Suprapubic skin (tissue), 4 donors: ENCODE measurements at regions not wholly inside any gene's neighbourhood (a gene's known extent, or its start where the extent isn't known, plus 50 kb on each side); places are given as distances from the start of the nearest gene placed in this dataset.
"Not testable (repeated sequence)": the region's sequence is repeated elsewhere in the genome, so short reads cannot be mapped to it uniquely, and the experiment has no call there.

Experiments
- DNase-seq, 2 donors: peaks; one replicate each; pipeline ENCODE4 v3.0.0-alpha.2; 2019; ENCODE audit warnings: low spot score in 2 of 2
- H3K27ac ChIP-seq: fragments of 200-600 bp; sonication (generic); one replicate; pipeline ENCODE4 v1.5.1; 2019
- H3K27me3 ChIP-seq: fragments of 200-600 bp; sonication (generic); one replicate; pipeline ENCODE4 v1.5.1; 2019
- H3K36me3 ChIP-seq: fragments of 200-600 bp; sonication (generic); one replicate; pipeline ENCODE4 v1.5.1; 2019
- H3K4me1 ChIP-seq: fragments of 200-600 bp; sonication (generic); one replicate; pipeline ENCODE4 v1.5.1; 2019
- H3K4me3 ChIP-seq: fragments of 200-600 bp; sonication (generic); one replicate; pipeline ENCODE4 v1.5.1; 2019; ENCODE audit warnings: mild to moderate bottlenecking
- H3K9me3 ChIP-seq: fragments of 200-600 bp; sonication (generic); one replicate; pipeline ENCODE4 v1.5.1; 2019
- EP300 ChIP-seq: sonication (generic); formaldehyde crosslinking; IDR thresholded peaks from one replicate; pipeline ENCODE4 v1.6.1; 2017; ENCODE audit warnings: antibody characterized with exemption
- POLR2A ChIP-seq, 2 donors: fragments of 450-650 bp; IDR thresholded peaks; one replicate each; pipeline ENCODE4 v1.6.1; 2017; ENCODE audit warnings: antibody characterized with exemption in 2 of 2, mild to moderate bottlenecking in 2 of 2, moderate library complexity in 2 of 2
- POLR2AphosphoS5 ChIP-seq, 3 donors: sonication (generic); formaldehyde crosslinking; IDR thresholded peaks; one replicate each; pipeline ENCODE4 v1.6.1; 2017; ENCODE audit warnings: antibody characterized with exemption in 3 of 3
- WGBS: methylation state at CpG from one replicate; pipeline ENCODE4 v1.1.5; 2018; 5-methylcytosine and 5-hydroxymethylcytosine counted together
- TF ChIP-seq, protein P1 (sequence below), 2 donors: fragments of 200-600 bp in 1 of 2; fragments of 450-650 bp in 1 of 2; sonication (generic) in 1 of 2; IDR thresholded peaks; one replicate each; pipeline ENCODE4 v1.5.1; 2016 to 2019; ENCODE audit warnings: antibody characterized with exemption in 2 of 2, mild to moderate bottlenecking in 1 of 2, moderate library complexity in 1 of 2

DNA sequence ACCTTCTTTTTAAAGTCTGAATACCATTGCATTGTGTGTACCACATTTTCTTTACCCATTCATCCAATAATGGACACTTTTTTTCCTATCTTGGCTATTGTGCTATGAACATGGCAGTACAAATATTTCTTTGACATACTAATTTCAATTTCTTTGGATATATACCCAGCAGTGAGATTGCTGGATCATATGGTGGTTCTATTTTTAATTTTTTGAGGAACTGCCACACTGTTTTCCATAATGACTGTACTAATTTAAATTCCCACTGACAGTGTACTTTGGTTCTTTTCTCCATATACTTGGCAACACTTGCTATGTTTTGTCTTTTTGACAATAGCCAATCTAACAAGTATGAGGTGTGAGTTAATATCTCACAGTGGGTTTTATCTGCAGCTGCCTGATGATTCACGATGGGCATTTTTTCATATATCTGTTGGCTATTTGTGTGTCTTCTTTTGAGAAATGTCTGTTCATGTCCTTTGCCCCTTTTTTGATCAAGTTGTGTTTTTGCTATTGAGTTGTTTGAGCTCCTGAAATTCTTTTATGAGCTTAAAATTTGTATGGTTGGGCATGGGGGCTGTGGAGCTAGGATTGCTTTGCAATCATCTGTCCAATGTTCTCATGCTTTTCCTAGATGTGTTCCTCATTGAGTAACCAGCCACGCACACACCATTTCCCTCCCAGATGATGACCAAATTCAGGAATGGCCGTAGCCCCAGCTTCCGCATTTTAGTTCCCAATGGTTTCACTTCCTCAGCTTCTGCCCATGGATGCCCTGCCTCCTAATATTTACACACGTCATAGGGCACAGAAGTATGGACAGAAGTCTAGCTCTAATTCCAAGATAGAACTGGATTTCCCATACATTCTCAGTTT is 380.0 kb upstream of the SGCG start:
- H3K4me3 ChIP-seq = no peak overlapping the region
- no peaks in the 10 kb centered on the region for H3K9me3 ChIP-seq
- 47% methylated on average over 5 of the region's 5 CpGs for WGBS
- H3K36me3 ChIP-seq = no peaks in the 10 kb centered on the region
- no peaks in the 10 kb centered on the region for H3K4me1 ChIP-seq
- TF ChIP-seq POLR2AphosphoS5 (IDR thresholded peaks at IDR 0.05) (no peak), EP300 (no peak), POLR2A (IDR thresholded peaks at IDR 0.05) (no peak)
- TF ChIP-seq, protein P1, sequence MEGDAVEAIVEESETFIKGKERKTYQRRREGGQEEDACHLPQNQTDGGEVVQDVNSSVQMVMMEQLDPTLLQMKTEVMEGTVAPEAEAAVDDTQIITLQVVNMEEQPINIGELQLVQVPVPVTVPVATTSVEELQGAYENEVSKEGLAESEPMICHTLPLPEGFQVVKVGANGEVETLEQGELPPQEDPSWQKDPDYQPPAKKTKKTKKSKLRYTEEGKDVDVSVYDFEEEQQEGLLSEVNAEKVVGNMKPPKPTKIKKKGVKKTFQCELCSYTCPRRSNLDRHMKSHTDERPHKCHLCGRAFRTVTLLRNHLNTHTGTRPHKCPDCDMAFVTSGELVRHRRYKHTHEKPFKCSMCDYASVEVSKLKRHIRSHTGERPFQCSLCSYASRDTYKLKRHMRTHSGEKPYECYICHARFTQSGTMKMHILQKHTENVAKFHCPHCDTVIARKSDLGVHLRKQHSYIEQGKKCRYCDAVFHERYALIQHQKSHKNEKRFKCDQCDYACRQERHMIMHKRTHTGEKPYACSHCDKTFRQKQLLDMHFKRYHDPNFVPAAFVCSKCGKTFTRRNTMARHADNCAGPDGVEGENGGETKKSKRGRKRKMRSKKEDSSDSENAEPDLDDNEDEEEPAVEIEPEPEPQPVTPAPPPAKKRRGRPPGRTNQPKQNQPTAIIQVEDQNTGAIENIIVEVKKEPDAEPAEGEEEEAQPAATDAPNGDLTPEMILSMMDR (IDR thresholded peaks at IDR 0.05) = no peak
- H3K27me3 ChIP-seq = peaks cover 6% of the 10 kb centered on the region
- no peak for DNase-seq
- no peak overlapping the region for H3K27ac ChIP-seq

DNA sequence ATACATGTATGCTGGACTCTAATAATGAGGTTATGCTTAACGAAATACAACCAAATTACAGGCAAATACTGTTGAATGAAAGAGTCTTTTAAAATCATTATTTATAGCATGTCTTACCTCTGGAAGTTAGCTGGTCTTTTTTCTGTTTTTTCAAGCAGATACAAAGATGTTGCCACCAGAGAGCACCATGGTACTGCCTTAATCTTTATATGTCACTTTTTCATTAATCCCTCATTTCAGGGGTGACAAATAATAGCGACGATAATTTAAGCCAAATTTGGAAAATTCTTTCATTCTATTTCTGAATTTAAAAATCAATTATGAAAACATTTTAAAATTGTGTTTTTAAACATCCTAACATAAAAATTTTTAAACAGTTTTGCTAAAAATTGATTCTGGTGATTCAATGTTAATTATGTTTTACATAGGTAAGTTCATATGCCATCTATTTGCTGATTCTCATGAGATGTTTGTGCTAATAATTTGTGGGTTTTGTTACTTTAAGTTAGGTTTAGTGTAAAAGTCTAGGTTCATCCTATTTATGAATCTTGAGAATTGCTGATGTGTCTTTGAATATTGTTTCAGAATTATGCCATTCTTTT is 379.3 kb upstream of the SGCG start:
- H3K27me3 ChIP-seq = peaks cover 6% of the 10 kb centered on the region
- WGBS = 35% methylated on average over 3 of the region's 3 CpGs
- H3K4me3 ChIP-seq = no peak overlapping the region
- DNase-seq = no peak
- no peak for TF ChIP-seq EP300
- TF ChIP-seq, protein P1 (IDR thresholded peaks at IDR 0.05) = peak in 1 of 2 donors; percentile 10
- no peak for TF ChIP-seq POLR2A (IDR thresholded peaks at IDR 0.05)
- H3K27ac ChIP-seq = no peak overlapping the region
- no peaks in the 10 kb centered on the region for H3K36me3 ChIP-seq
- no peaks in the 10 kb centered on the region for H3K4me1 ChIP-seq
- no peaks in the 10 kb centered on the region for H3K9me3 ChIP-seq

DNA sequence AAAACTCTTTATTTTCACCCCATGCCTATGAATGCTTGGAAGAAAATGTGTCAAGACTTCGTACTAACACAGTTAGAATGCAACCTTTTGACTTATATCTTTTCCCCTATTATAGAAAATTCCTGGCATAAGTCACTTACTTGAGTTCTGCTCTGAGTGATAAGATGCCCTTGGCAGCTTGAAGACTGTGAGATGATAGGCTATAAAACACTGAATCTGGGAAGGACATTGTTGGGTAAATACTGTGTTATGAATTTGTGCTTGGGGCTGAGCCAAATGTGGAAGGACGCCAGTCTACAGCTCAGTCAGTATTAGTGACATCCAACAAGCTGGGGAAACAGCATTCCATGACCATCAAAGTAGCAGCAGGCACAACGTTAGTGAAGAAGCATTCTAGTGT is 368.0 kb upstream of the SGCG start:
- no peaks in the 10 kb centered on the region for H3K27me3 ChIP-seq
- H3K36me3 ChIP-seq = no peaks in the 10 kb centered on the region
- TF ChIP-seq POLR2A (IDR thresholded peaks at IDR 0.05) = no peak
- no peak for TF ChIP-seq EP300
- TF ChIP-seq, protein P1 (IDR thresholded peaks at IDR 0.05) = no peak
- no peak for TF ChIP-seq POLR2AphosphoS5 (IDR thresholded peaks at IDR 0.05)
- no peak overlapping the region for H3K27ac ChIP-seq
- DNase-seq = no peak
- no peaks in the 10 kb centered on the region for H3K4me1 ChIP-seq
- no peaks in the 10 kb centered on the region for H3K9me3 ChIP-seq
- 19% methylated on average over 3 of the region's 3 CpGs for WGBS
- no peak overlapping the region for H3K4me3 ChIP-seq

DNA sequence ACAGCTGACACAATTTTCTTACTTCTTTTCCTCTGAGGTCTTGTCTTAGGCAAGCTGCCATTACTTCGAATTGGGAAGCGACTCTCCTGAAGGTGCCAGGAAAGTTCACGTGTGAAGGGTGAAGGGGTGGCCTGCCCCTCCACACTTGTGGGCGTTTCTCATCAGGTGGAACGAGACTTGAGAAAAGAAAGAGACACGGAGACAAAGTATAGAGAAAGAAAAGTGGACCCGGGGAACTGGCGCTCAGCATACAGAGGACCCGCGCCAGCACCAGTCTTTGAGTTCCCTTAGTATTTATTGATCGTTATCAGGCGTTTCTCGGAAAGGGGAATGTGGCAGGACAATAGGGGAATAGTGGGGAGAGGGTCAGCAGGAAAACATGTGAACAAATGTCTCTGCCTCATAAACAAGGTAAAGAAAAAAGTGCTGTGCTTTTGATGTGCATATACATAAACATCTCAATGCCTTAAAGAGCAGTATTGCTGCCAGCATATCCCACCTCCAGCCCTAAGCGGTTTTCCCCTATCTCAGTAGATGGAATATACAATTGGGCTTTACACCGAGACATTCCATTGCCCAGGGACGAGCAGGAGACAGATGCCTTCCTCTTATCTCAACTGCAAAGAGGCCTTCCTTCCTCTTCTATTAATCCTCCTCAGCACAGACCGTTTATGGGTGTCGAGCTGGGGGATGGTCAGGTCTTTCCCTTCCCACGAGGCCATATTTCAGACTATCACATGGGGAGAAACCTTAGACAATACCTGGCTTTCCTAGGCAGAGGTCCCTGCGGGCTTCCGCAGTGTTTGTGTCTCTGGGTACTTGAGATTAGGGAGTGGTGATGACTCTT is 367.0 kb upstream of the SGCG start:
- not testable (repeated sequence) for H3K36me3 ChIP-seq, H3K9me3 ChIP-seq, H3K4me1 ChIP-seq, DNase-seq, H3K4me3 ChIP-seq, H3K27me3 ChIP-seq, H3K27ac ChIP-seq
- WGBS = 44% methylated on average over 19 of the region's 21 CpGs

DNA sequence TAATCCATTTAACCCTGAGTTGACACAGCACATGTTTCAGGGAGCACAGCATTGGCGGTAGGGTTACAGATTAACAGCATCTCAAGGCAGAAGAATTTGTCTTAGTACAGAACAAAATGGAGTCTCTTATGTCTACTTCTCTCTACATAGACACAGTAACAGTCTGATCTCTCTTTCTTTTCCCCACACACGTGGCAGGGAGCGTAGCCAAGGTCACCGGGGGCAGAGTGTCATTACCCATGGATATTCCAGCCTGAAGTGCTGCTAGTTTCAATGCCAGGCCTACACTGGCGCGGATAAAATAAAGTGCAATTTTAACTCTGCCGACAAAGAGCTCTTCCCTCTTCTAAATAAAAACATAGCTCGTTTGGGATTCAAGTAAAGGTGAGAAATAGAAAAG is 366.3 kb upstream of the SGCG start:
- H3K36me3 ChIP-seq, H3K4me1 ChIP-seq, H3K4me3 ChIP-seq, H3K27me3 ChIP-seq, H3K27ac ChIP-seq, DNase-seq, H3K9me3 ChIP-seq: not testable (repeated sequence)
- WGBS = 80% methylated on average over 8 of the region's 8 CpGs

DNA sequence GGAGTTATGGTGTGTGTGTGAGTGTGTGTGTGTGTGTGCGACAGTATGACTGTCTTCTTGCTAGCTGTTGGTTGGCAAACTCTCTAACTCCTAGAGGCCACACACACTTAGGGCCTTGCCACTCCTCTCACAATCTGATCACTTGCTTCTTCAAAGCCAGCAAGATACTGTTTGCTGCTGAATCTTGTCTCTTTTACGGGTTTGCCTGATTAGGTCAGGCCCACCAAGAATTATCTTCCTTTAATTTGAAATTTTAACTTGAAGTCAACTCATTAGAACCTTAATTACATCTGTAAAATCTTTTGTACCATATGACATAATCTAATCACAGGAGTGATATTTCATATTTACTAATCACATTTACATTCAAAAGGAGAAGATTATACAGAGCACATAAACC is 359.2 kb upstream of the SGCG start:
- Histone ChIP-seq H3K27ac (no peak overlapping the region), H3K9me3 (no peaks in the 10 kb centered on the region), H3K36me3 (no peaks in the 10 kb centered on the region), H3K27me3 (peaks cover 2% of the 10 kb centered on the region), H3K4me3 (no peak overlapping the region), H3K4me1 (no peaks in the 10 kb centered on the region)
- TF ChIP-seq, protein P1 (IDR thresholded peaks at IDR 0.05) = no peak
- no peak for TF ChIP-seq EP300
- TF ChIP-seq POLR2A (IDR thresholded peaks at IDR 0.05) = no peak
- TF ChIP-seq POLR2AphosphoS5 (IDR thresholded peaks at IDR 0.05) = no peak
- DNase-seq = no peak
- WGBS = 92% methylated on average over 2 of the region's 2 CpGs
